Neural crest cell (in vitro differentiated cells): ENCODE measurements at regions not wholly inside any gene's neighbourhood (a gene's known extent, or its start where the extent isn't known, plus 50 kb on each side); places are given as distances from the start of the nearest gene placed in this dataset.
"Not testable (repeated sequence)": the region's sequence is repeated elsewhere in the genome, so short reads cannot be mapped to it uniquely, and the experiment has no call there.

Source experiments
- DNase-seq: peaks from one replicate; pipeline ENCODE4 v3.0.0; 2021; ENCODE audit warnings: low read depth, mixed read lengths, low spot score
- H3K27ac Mint-ChIP-seq: one replicate; pipeline ENCODE4 v1.8.0; 2021; ENCODE audit warnings: mild to moderate bottlenecking, mixed read lengths; ENCODE audit not compliant: unreplicated experiment
- H3K27me3 Mint-ChIP-seq: 2 replicates; pipeline ENCODE4 v1.8.0; 2021; ENCODE audit warnings: low read depth, mild to moderate bottlenecking, mixed read lengths
- H3K36me3 Mint-ChIP-seq: 2 replicates; pipeline ENCODE4 v1.8.0; 2021; ENCODE audit warnings: low read depth, mild to moderate bottlenecking, mixed read lengths
- H3K4me1 Mint-ChIP-seq: 2 replicates; pipeline ENCODE4 v1.8.0; 2021; ENCODE audit warnings: mixed read lengths
- H3K4me3 Mint-ChIP-seq: one replicate; pipeline ENCODE4 v1.8.0; 2021; ENCODE audit warnings: mild to moderate bottlenecking, mixed read lengths
- H3K9me3 Mint-ChIP-seq: 2 replicates; pipeline ENCODE4 v1.8.0; 2021; ENCODE audit warnings: mixed read lengths
- TF ChIP-seq, protein P1 (sequence below): fragments of 200-600 bp; sonication (generic); conservative IDR thresholded peaks from 2 replicates; pipeline ENCODE4 v1.5.0; 2021; ENCODE audit warnings: antibody characterized with exemption, mild to moderate bottlenecking

DNA sequence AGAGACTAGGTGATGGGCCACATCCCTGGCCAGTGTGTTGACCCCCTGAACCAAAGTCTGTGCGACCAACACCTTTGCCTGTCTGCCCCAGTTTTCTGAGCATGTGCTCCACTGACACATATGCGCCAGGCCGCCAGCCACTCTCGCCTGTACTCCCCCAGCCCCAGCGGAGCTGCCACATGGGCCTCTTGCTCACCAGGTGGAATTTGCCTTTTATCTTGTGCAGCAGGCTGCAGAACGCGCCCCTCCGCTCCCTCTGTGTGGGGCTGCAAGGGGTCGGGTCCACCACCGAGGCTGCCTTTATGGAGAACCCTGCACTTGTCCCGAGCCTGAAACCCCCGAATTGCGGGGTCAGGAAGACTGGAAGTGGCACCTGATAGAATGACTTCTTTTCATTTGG is 405.7 kb upstream of the NPAP1 start:
- no peaks in the 10 kb centered on the region for H3K4me1 Mint-ChIP-seq
- DNase-seq, result no peak
- no peak overlapping the region for H3K4me3 Mint-ChIP-seq
- peaks cover 3% of the 10 kb centered on the region for H3K9me3 Mint-ChIP-seq
- no peak overlapping the region for H3K27ac Mint-ChIP-seq
- TF ChIP-seq, protein P1, sequence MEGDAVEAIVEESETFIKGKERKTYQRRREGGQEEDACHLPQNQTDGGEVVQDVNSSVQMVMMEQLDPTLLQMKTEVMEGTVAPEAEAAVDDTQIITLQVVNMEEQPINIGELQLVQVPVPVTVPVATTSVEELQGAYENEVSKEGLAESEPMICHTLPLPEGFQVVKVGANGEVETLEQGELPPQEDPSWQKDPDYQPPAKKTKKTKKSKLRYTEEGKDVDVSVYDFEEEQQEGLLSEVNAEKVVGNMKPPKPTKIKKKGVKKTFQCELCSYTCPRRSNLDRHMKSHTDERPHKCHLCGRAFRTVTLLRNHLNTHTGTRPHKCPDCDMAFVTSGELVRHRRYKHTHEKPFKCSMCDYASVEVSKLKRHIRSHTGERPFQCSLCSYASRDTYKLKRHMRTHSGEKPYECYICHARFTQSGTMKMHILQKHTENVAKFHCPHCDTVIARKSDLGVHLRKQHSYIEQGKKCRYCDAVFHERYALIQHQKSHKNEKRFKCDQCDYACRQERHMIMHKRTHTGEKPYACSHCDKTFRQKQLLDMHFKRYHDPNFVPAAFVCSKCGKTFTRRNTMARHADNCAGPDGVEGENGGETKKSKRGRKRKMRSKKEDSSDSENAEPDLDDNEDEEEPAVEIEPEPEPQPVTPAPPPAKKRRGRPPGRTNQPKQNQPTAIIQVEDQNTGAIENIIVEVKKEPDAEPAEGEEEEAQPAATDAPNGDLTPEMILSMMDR, result no peak
- H3K36me3 Mint-ChIP-seq, result peaks cover 2% of the 10 kb centered on the region
- H3K27me3 Mint-ChIP-seq, result no peaks in the 10 kb centered on the region

DNA sequence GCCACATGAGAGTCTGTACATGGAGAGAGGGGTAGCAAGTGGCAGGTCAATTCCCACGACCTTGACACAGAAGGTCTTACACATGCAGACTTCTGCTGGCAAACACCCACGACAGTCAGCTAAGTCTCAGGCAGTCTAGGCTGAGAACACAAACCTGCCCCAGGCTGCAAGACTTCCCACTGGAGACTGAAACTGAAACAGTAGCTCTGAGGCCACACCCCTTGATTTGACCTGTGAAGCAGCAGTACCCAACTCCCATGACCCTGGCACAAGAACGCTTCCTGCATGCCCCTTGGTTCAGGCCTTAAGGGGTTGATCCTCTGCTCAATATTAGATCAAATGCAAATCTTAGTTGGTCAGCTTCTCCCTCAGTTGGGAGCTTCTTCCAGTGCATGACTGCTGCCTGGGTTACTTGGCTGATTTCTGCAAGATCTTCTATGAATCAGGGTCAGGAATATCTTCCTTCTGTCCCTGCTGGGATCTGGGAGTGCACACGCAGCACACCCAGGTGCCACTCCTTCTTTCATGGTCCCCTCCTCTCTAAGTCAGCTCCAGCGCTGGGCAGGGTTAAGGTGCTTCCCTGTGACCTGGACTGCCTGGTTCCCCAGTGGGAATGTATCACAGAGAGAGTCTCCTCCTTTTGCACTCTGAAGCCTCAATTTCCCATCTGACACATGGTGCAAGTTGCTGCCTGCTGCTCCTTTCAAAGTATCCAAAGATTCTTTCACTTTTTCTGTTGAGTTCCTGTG is 403.9 kb upstream of the NPAP1 start:
- not testable (repeated sequence) for H3K4me1 Mint-ChIP-seq, DNase-seq, H3K27ac Mint-ChIP-seq, H3K9me3 Mint-ChIP-seq, H3K36me3 Mint-ChIP-seq, H3K27me3 Mint-ChIP-seq, H3K4me3 Mint-ChIP-seq

DNA sequence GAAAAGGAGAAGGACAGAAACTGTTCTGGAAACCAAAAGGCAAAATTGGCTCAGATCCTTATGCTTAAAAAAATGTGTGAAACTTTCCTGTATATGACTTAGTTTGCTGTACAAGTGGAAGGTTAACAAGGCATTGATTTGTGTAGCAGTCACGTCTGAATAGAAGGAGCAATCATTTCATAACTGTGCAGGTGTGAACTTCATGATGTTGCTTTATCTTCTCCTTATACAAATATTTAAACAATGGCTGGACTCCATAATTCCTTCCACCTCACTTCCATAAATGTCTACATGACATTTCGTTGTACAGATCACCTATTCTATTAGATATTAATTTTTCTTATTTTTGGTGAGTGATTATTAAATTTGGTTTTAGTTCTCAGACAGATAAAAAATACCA is 382.7 kb upstream of the NPAP1 start:
- peaks cover 7% of the 10 kb centered on the region for H3K36me3 Mint-ChIP-seq
- no peak for DNase-seq
- H3K27ac Mint-ChIP-seq, result no peak overlapping the region
- no peaks in the 10 kb centered on the region for H3K4me1 Mint-ChIP-seq
- TF ChIP-seq, protein P1, result no peak
- H3K27me3 Mint-ChIP-seq, result no peaks in the 10 kb centered on the region
- H3K9me3 Mint-ChIP-seq, result no peaks in the 10 kb centered on the region
- no peak overlapping the region for H3K4me3 Mint-ChIP-seq

DNA sequence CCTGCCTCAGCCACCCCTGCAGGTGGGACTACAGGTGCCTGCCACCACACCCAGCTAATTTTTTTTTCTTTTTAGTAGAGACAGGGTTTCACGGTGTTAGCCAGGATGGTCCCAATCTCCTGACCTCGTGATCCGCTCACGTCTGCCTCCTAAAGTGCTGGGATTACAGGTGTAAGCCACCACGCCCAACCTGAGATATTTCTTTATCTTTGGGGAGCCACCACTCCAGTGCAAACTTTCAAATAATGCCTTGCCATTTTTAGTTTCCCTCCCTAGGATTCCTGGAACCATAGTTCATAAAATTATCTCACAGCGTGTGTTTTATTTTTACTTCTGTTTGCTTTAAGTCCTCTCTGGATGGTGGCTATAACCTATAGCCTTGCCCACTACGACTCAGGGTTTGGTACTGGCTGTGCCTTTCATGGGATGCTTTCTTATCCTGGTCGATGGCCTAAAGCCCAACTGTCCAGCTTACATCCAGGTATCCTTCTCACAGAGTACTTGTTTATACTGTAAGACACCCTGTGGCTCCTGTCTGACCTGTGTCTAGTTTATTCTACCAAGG is 374.7 kb upstream of the NPAP1 start:
- H3K27ac Mint-ChIP-seq, result not testable (repeated sequence)

DNA sequence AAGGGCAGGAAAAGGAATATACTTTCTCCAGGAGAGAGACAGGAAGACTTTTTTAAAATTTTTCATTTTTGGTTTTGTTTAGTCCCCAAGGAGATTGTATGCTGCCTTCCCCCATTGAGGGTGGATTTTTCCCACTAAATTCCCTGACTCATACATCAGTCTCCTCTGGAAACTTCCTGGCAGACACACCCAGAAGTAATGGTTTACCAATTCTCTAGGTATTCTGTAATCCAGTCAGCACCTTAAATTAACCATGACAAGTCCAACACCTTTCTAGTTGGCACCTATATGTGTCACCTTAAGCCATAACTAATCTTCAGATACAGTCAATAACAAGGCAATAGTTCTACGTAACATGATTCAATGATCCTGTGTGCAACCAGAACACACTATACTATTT is 373.6 kb upstream of the NPAP1 start:
- not testable (repeated sequence) for H3K4me1 Mint-ChIP-seq, DNase-seq, H3K9me3 Mint-ChIP-seq, H3K36me3 Mint-ChIP-seq, H3K4me3 Mint-ChIP-seq, H3K27me3 Mint-ChIP-seq, H3K27ac Mint-ChIP-seq

More for the DNA sequence above, 374.7 kb upstream of the NPAP1 start:
- H3K36me3 Mint-ChIP-seq, H3K4me1 Mint-ChIP-seq, H3K27me3 Mint-ChIP-seq, DNase-seq, H3K4me3 Mint-ChIP-seq, H3K9me3 Mint-ChIP-seq: not testable (repeated sequence)

DNA sequence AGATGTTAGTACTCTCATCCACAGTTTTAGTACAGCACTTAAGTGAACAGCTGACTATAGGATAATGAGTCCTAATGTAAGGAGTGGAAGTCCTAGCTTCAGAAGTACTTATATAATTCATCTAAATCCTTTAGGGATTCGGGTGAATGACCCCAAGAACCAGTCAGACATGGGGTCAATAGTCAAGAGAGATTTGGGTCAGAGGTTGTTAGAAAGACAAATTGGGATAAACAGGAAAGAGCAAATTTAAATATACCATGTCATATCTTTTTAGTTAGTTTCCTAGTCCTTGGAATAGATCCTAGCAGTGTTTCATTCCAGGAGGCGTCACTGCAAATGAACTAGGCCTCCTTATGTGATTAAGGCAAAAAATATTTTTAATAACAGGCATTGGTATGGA is 370.8 kb upstream of the NPAP1 start:
- H3K4me3 Mint-ChIP-seq, H3K9me3 Mint-ChIP-seq, H3K4me1 Mint-ChIP-seq, H3K36me3 Mint-ChIP-seq, H3K27ac Mint-ChIP-seq, H3K27me3 Mint-ChIP-seq, DNase-seq: not testable (repeated sequence)

DNA sequence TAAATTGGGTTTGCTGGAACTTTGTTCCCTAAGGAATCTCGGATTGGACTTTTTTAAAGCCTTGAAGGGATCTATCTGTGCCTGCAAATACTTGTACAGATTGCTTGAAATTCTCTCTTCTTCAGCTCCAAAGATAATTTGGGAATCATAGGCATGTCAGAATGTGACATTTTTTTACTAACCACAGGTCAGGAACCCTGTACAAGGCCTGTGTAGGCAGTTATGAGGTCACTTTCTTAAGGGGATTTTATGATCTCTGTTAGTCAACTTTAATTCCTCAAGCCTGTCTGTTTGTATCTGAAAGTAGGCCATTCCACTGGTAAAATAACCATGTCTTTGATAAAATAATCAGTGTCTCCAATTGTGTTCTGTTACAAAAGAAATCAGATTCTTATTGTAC is 369.9 kb upstream of the NPAP1 start:
- not testable (repeated sequence) for H3K4me1 Mint-ChIP-seq, H3K27ac Mint-ChIP-seq, H3K27me3 Mint-ChIP-seq, H3K36me3 Mint-ChIP-seq, DNase-seq, H3K4me3 Mint-ChIP-seq, H3K9me3 Mint-ChIP-seq

DNA sequence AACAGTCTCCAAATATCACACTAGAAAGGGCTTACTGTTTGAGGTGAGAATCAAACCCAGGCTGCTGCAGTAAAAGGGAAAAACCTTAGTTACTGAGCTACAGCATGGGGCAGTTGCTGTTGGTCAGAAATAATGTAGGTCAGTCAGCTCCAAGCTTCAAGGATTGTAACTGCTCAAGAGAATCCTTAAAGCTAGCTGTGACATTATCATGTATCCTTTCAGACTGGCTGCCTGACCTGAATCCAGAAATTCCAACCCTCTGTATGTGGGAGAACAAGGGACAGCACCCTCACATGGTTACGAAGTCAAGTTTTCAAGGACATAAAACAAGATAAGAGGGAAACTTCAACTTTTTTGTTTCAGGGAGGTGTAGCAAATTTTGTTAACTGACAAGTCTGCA is 365.9 kb upstream of the NPAP1 start:
- not testable (repeated sequence) for H3K36me3 Mint-ChIP-seq, DNase-seq, H3K4me3 Mint-ChIP-seq, H3K27ac Mint-ChIP-seq, H3K4me1 Mint-ChIP-seq, H3K9me3 Mint-ChIP-seq, H3K27me3 Mint-ChIP-seq

DNA sequence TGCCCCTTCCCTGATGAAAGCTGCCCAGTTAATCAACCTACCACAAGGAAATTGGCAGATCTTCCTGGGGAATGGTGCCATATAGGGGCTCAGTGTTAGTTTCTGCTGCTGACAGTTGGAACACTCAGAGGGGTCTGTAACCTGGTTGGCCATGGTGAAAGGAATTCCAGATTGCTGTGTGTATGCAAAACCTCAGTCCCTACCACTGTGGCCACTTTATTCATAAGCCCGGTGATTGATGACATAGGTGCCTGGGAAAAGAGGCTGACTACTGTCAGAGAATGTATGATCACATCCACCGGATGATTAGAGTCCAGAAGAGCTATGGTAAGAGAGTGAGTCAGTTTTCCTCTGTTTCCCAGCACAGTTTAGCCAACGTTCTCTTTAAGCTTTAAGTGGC is 363.9 kb upstream of the NPAP1 start:
- not testable (repeated sequence) for H3K27ac Mint-ChIP-seq, H3K36me3 Mint-ChIP-seq, H3K9me3 Mint-ChIP-seq, H3K4me3 Mint-ChIP-seq, H3K27me3 Mint-ChIP-seq, DNase-seq, H3K4me1 Mint-ChIP-seq

DNA sequence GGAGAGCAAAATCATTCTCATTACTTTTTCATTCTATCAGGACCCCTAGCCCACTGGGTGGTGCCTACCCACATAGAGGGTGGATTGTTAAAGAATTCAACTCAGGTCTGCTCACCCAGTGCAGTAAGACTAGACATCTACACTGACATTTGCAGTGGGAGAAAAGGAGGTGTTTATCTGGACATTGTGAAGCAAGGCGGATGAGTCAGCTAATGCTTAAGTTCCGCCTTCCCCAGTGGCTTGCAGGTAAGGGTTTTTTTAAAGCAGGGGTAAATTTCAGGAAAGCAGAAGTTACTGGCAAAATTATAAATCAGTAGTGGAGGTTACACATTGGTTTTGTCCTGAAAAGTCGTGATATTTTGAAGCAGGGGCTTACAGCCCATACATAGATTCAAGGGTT is 359.2 kb upstream of the NPAP1 start:
- H3K4me3 Mint-ChIP-seq, H3K27me3 Mint-ChIP-seq, DNase-seq, H3K27ac Mint-ChIP-seq, H3K9me3 Mint-ChIP-seq, H3K36me3 Mint-ChIP-seq, H3K4me1 Mint-ChIP-seq: not testable (repeated sequence)
